Progenitor cell of endocrine pancreas (in vitro differentiated cells): ENCODE measurements at regions not wholly inside any gene's neighbourhood (a gene's known extent, or its start where the extent isn't known, plus 50 kb on each side); places are given as distances from the start of the nearest gene placed in this dataset.
A peak's percentile ranks its signal among the peaks of the same experiment; 100 is the strongest.
"Not testable (repeated sequence)": the region's sequence is repeated elsewhere in the genome, so short reads cannot be mapped to it uniquely, and the experiment has no call there.

ENCODE experiments used
- DNase-seq: peaks from one replicate; pipeline ENCODE4 v3.0.0; 2021; ENCODE audit warnings: low spot score; ENCODE audit not compliant: unreplicated experiment
- H3K27ac Mint-ChIP-seq: 2 replicates; pipeline ENCODE4 v1.8.0; 2021; ENCODE audit warnings: mild to moderate bottlenecking, moderate library complexity, mixed read lengths
- H3K27me3 Mint-ChIP-seq: 2 replicates; pipeline ENCODE4 v1.8.0; 2021; ENCODE audit warnings: mixed read lengths
- H3K36me3 Mint-ChIP-seq: 2 replicates; pipeline ENCODE4 v1.8.0; 2022; ENCODE audit warnings: mixed read lengths; ENCODE audit not compliant: insufficient read depth
- H3K4me1 Mint-ChIP-seq: 2 replicates; pipeline ENCODE4 v1.8.0; 2021; ENCODE audit warnings: low read depth, mixed read lengths
- H3K4me3 Mint-ChIP-seq: 2 replicates; pipeline ENCODE4 v1.8.0; 2021; ENCODE audit warnings: low read depth, mild to moderate bottlenecking, moderate library complexity, mixed read lengths
- H3K9me3 Mint-ChIP-seq: 2 replicates; pipeline ENCODE4 v1.8.0; 2021; ENCODE audit warnings: low read depth, mixed read lengths
- TF ChIP-seq, protein P1 (sequence below): fragments of 200-600 bp; sonication (generic); IDR thresholded peaks from one replicate; pipeline ENCODE4 v1.5.0; 2021; ENCODE audit warnings: antibody characterized with exemption, mild to moderate bottlenecking; ENCODE audit not compliant: unreplicated experiment

DNA sequence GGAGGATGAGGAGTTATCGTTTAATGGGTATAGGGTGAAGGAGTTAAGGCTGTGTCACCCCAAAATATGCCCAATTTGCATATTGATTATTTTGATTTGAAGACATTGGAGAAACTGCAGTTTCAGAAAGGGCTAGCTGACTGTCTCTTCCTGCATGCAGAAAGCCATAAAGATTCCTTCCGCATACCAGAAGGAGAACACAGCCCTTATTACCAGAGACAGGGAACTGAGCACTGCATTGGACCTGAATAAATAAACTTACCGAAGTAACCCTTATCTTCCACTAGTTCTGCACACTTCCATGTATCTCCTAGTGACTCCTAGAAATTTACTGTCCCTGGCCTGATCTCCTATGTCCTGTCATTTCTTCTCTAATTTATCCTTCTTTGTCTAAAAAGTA lies 821.9 kb upstream of the AUTS2 start:
- H3K9me3 Mint-ChIP-seq = peaks cover 4% of the 10 kb centered on the region
- TF ChIP-seq, protein P1, sequence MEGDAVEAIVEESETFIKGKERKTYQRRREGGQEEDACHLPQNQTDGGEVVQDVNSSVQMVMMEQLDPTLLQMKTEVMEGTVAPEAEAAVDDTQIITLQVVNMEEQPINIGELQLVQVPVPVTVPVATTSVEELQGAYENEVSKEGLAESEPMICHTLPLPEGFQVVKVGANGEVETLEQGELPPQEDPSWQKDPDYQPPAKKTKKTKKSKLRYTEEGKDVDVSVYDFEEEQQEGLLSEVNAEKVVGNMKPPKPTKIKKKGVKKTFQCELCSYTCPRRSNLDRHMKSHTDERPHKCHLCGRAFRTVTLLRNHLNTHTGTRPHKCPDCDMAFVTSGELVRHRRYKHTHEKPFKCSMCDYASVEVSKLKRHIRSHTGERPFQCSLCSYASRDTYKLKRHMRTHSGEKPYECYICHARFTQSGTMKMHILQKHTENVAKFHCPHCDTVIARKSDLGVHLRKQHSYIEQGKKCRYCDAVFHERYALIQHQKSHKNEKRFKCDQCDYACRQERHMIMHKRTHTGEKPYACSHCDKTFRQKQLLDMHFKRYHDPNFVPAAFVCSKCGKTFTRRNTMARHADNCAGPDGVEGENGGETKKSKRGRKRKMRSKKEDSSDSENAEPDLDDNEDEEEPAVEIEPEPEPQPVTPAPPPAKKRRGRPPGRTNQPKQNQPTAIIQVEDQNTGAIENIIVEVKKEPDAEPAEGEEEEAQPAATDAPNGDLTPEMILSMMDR = no peak
- no peaks in the 10 kb centered on the region for H3K36me3 Mint-ChIP-seq
- no peaks in the 10 kb centered on the region for H3K4me1 Mint-ChIP-seq
- no peak overlapping the region for H3K27ac Mint-ChIP-seq
- H3K27me3 Mint-ChIP-seq = no peaks in the 10 kb centered on the region
- DNase-seq = no peak
- no peak overlapping the region for H3K4me3 Mint-ChIP-seq

GRCh38 chr7:68783684-68784083 lies 814.6 kb upstream of the AUTS2 start:
- H3K9me3 Mint-ChIP-seq = no peaks in the 10 kb centered on the region
- H3K4me1 Mint-ChIP-seq = peaks cover 14% of the 10 kb centered on the region
- TF ChIP-seq, protein P1 = no peak
- H3K4me3 Mint-ChIP-seq = no peak overlapping the region
- H3K36me3 Mint-ChIP-seq = no peaks in the 10 kb centered on the region
- DNase-seq = no peak
- H3K27me3 Mint-ChIP-seq = no peaks in the 10 kb centered on the region
- H3K27ac Mint-ChIP-seq = peak overlapping the region; percentile 0

- TF ChIP-seq, protein P1 = no peak
- no peak overlapping the region for H3K27ac Mint-ChIP-seq
- no peak for DNase-seq
- H3K4me3 Mint-ChIP-seq = no peak overlapping the region
- H3K4me1 Mint-ChIP-seq = peaks cover 21% of the 10 kb centered on the region
- H3K27me3 Mint-ChIP-seq = no peaks in the 10 kb centered on the region
- H3K36me3 Mint-ChIP-seq = no peaks in the 10 kb centered on the region
- no peaks in the 10 kb centered on the region for H3K9me3 Mint-ChIP-seq
Measured at GRCh38 chr7:68785036-68785435, 813.2 kb upstream of the AUTS2 start.

- Mint-ChIP-seq H3K27me3 (no peaks in the 10 kb centered on the region), H3K4me1 (peaks cover 22% of the 10 kb centered on the region), H3K36me3 (no peaks in the 10 kb centered on the region), H3K4me3 (no peak overlapping the region), H3K9me3 (no peaks in the 10 kb centered on the region), H3K27ac (no peak overlapping the region)
- no peak for DNase-seq
- TF ChIP-seq, protein P1 = no peak
Measured at GRCh38 chr7:68787566-68787965, 810.7 kb upstream of the AUTS2 start.

GRCh38 chr7:68788529-68788928 lies 809.7 kb upstream of the AUTS2 start:
- not testable (repeated sequence) for H3K27me3 Mint-ChIP-seq, H3K36me3 Mint-ChIP-seq, DNase-seq, H3K9me3 Mint-ChIP-seq, H3K4me3 Mint-ChIP-seq, H3K27ac Mint-ChIP-seq
- H3K4me1 Mint-ChIP-seq = peaks cover 18% of the 10 kb centered on the region

GRCh38 chr7:68789597-68789996 lies 808.7 kb upstream of the AUTS2 start:
- no peaks in the 10 kb centered on the region for H3K36me3 Mint-ChIP-seq

More at GRCh38 chr7:68789597-68789996, 808.7 kb upstream of the AUTS2 start:
- Mint-ChIP-seq H3K27me3 (no peaks in the 10 kb centered on the region), H3K27ac (no peak overlapping the region), H3K4me3 (no peak overlapping the region), H3K9me3 (peaks cover 3% of the 10 kb centered on the region), H3K4me1 (peaks cover 14% of the 10 kb centered on the region)
- no peak for DNase-seq
- TF ChIP-seq, protein P1 = no peak
